Trophoblast cell (in vitro differentiated cells and primary cell): ENCODE measurements at regions not wholly inside any gene's neighbourhood (a gene's known extent, or its start where the extent isn't known, plus 50 kb on each side); places are given as distances from the start of the nearest gene placed in this dataset.

ENCODE experiments used
- DNase-seq, 2 donors: peaks; one replicate each; pipeline ENCODE4 v3.0.0-alpha.2; 2016
- H2AFZ ChIP-seq: 2 replicates; pipeline ENCODE4 v1.6.1; 2013; ENCODE audit warnings: low read length, moderate library complexity, mild to moderate bottlenecking; ENCODE audit not compliant: insufficient read depth, poor library complexity
- H2AK5ac ChIP-seq: 2 replicates; pipeline ENCODE4 v1.6.1; 2013; ENCODE audit warnings: mild to moderate bottlenecking, low read length
- H2BK120ac ChIP-seq: 2 replicates; pipeline ENCODE4 v1.6.1; 2013; ENCODE audit warnings: low read length, mild to moderate bottlenecking, moderate library complexity; ENCODE audit not compliant: insufficient read depth, poor library complexity
- H2BK12ac ChIP-seq: 2 replicates; pipeline ENCODE4 v1.6.1; 2013; ENCODE audit warnings: mild to moderate bottlenecking, low read length, moderate library complexity
- H2BK5ac ChIP-seq: 2 replicates; pipeline ENCODE4 v1.6.1; 2013; ENCODE audit warnings: low read length, low read depth, moderate library complexity, mild to moderate bottlenecking; ENCODE audit not compliant: poor library complexity
- H3K14ac ChIP-seq: 2 replicates; pipeline ENCODE4 v1.6.1; 2013; ENCODE audit warnings: mild to moderate bottlenecking, low read length
- H3K18ac ChIP-seq: 2 replicates; pipeline ENCODE4 v1.6.1; 2013; ENCODE audit warnings: mild to moderate bottlenecking, low read length
- H3K23ac ChIP-seq: 2 replicates; pipeline ENCODE4 v1.6.1; 2013; ENCODE audit warnings: low read length
- H3K27ac ChIP-seq: 2 replicates; pipeline ENCODE4 v1.5.1; 2013; ENCODE audit warnings: low read depth, mild to moderate bottlenecking, inconsistent platforms, low read length, moderate library complexity
- H3K27me3 ChIP-seq: 2 replicates; pipeline ENCODE4 v1.6.1; 2013; ENCODE audit warnings: inconsistent platforms, mild to moderate bottlenecking, low read length, moderate library complexity; ENCODE audit not compliant: insufficient read depth
- H3K36me3 ChIP-seq, 2 experiments: 1 replicate in 1 of 2; 2 replicates in 1 of 2; pipeline ENCODE4 v1.6.1; 2013; ENCODE audit warnings: low read length in 2 of 2, mild to moderate bottlenecking in 2 of 2, moderate library complexity in 1 of 2; ENCODE audit not compliant: insufficient read depth in 2 of 2, control insufficient read depth in 1 of 2
- H3K4ac ChIP-seq: 2 replicates; pipeline ENCODE4 v1.6.1; 2013; ENCODE audit warnings: low read depth, mild to moderate bottlenecking, low read length, moderate library complexity
- H3K4me1 ChIP-seq, 2 experiments: 1 replicate in 1 of 2; 2 replicates in 1 of 2; pipeline ENCODE4 v1.6.1; 2013; ENCODE audit warnings: low read length in 2 of 2, mild to moderate bottlenecking in 2 of 2, moderate library complexity in 1 of 2; ENCODE audit not compliant: insufficient read depth in 2 of 2, control insufficient read depth in 1 of 2
- H3K4me2 ChIP-seq: 2 replicates; pipeline ENCODE4 v1.6.1; 2013; ENCODE audit warnings: inconsistent platforms, mild to moderate bottlenecking, low read length, moderate library complexity
- H3K4me3 ChIP-seq: 2 replicates; pipeline ENCODE4 v1.5.1; 2013; ENCODE audit warnings: mild to moderate bottlenecking, low read depth, low read length, inconsistent platforms
- H3K79me1 ChIP-seq: one replicate; pipeline ENCODE4 v1.6.1; 2013; ENCODE audit warnings: low read length
- H3K79me2 ChIP-seq: 2 replicates; pipeline ENCODE4 v1.6.1; 2013; ENCODE audit warnings: low read length, mild to moderate bottlenecking; ENCODE audit not compliant: control insufficient read depth, insufficient read depth, poor library complexity
- H3K9ac ChIP-seq: 2 replicates; pipeline ENCODE4 v1.6.1; 2013; ENCODE audit warnings: mild to moderate bottlenecking, low read length
- H3K9me3 ChIP-seq: 2 replicates; pipeline ENCODE4 v1.6.1; 2013; ENCODE audit warnings: low read depth, mild to moderate bottlenecking, control low read depth, inconsistent platforms, low read length; ENCODE audit not compliant: insufficient read depth
- H4K12ac ChIP-seq: 2 replicates; pipeline ENCODE4 v1.6.1; 2013; ENCODE audit warnings: low read depth, mild to moderate bottlenecking, low read length, moderate library complexity
- H4K8ac ChIP-seq: 2 replicates; pipeline ENCODE4 v1.6.1; 2013; ENCODE audit warnings: low read depth, mild to moderate bottlenecking, low read length, moderate library complexity
- H4K91ac ChIP-seq: one replicate; pipeline ENCODE4 v1.6.1; 2013; ENCODE audit warnings: low read depth, mild to moderate bottlenecking, low read length, moderate library complexity
- WGBS: extraction: QIAGEN DNeasy Blood & Tissue Kit; methylation state at CpG from one replicate; pipeline ENCODE4 v1.1.7; 2013; ENCODE audit warnings: missing lambda C conversion rate; ENCODE audit not compliant: insufficient read length, insufficient coverage; ENCODE audit errors: extremely low coverage; 5-methylcytosine and 5-hydroxymethylcytosine counted together

GRCh38 chr5:4387290-4387689 lies 752.8 kb upstream of the ADAMTS16 start:
- Histone ChIP-seq H3K27me3 (no peaks in the 10 kb centered on the region), H3K36me3 (no peaks in the 10 kb centered on the region), H3K4me3 (no peak overlapping the region), H3K18ac (no peak overlapping the region), H2AK5ac (no peak overlapping the region), H3K9ac (no peak overlapping the region), H2BK120ac (no peak overlapping the region), H4K12ac (no peak overlapping the region), H4K91ac (no peak overlapping the region), H3K4me1 (no peaks in the 10 kb centered on the region), H3K79me2 (no peaks in the 10 kb centered on the region), H2BK12ac (no peak overlapping the region), H3K4ac (no peak overlapping the region), H3K9me3 (no peaks in the 10 kb centered on the region), H4K8ac (no peak overlapping the region), H3K23ac (no peak overlapping the region), H3K27ac (no peak overlapping the region), H3K14ac (no peak overlapping the region), H3K79me1 (no peaks in the 10 kb centered on the region), H2BK5ac (no peak overlapping the region), H2AFZ (no peak overlapping the region), H3K4me2 (no peak overlapping the region)
- WGBS, result no CpG with 5 or more reads among the region's 3 CpGs
- no peak for DNase-seq

- H3K18ac ChIP-seq, result no peak overlapping the region
- H4K8ac ChIP-seq, result no peak overlapping the region
- no peak overlapping the region for H2BK12ac ChIP-seq
- H3K79me2 ChIP-seq, result no peaks in the 10 kb centered on the region
- no peak overlapping the region for H3K14ac ChIP-seq
- no peaks in the 10 kb centered on the region for H3K27me3 ChIP-seq
- H4K91ac ChIP-seq, result no peak overlapping the region
- H3K4ac ChIP-seq, result no peak overlapping the region
- no CpG with 5 or more reads among the region's 2 CpGs for WGBS
- H2BK120ac ChIP-seq, result no peak overlapping the region
- no peak overlapping the region for H3K9ac ChIP-seq
- H2BK5ac ChIP-seq, result no peak overlapping the region
- no peak overlapping the region for H3K4me2 ChIP-seq
- no peaks in the 10 kb centered on the region for H3K79me1 ChIP-seq
- H2AFZ ChIP-seq, result no peak overlapping the region
- no peak overlapping the region for H3K23ac ChIP-seq
- no peak overlapping the region for H3K4me3 ChIP-seq
- H2AK5ac ChIP-seq, result no peak overlapping the region
- no peak for DNase-seq
- H3K27ac ChIP-seq, result no peak overlapping the region
- H4K12ac ChIP-seq, result no peak overlapping the region
- peaks cover 2% of the 10 kb centered on the region for H3K9me3 ChIP-seq
- no peaks in the 10 kb centered on the region for H3K36me3 ChIP-seq
- no peaks in the 10 kb centered on the region for H3K4me1 ChIP-seq
Observed at GRCh38 chr5:4395752-4396151, 744.4 kb upstream of the ADAMTS16 start.

GRCh38 chr5:4405614-4406219 lies 734.4 kb upstream of the ADAMTS16 start:
- Histone ChIP-seq H2BK120ac (no peak overlapping the region), H4K91ac (no peak overlapping the region), H2BK12ac (no peak overlapping the region), H2AK5ac (no peak overlapping the region), H3K79me1 (no peaks in the 10 kb centered on the region), H3K9ac (no peak overlapping the region), H2BK5ac (no peak overlapping the region), H3K36me3 (no peaks in the 10 kb centered on the region), H3K4me1 (no peaks in the 10 kb centered on the region), H4K8ac (no peak overlapping the region), H3K4me3 (no peak overlapping the region), H3K14ac (no peak overlapping the region), H3K18ac (no peak overlapping the region), H2AFZ (no peak overlapping the region), H3K9me3 (peaks cover 2% of the 10 kb centered on the region), H4K12ac (no peak overlapping the region), H3K79me2 (no peaks in the 10 kb centered on the region), H3K23ac (no peak overlapping the region), H3K4me2 (no peak overlapping the region), H3K4ac (no peak overlapping the region), H3K27ac (no peak overlapping the region), H3K27me3 (no peaks in the 10 kb centered on the region)
- DNase-seq, result no peak
- 100% methylated on average over 2 of the region's 7 CpGs for WGBS

- no CpG with 5 or more reads among the region's 5 CpGs for WGBS
Observed at GRCh38 chr5:4410151-4410550, 730.0 kb upstream of the ADAMTS16 start.

More at GRCh38 chr5:4410151-4410550, 730.0 kb upstream of the ADAMTS16 start:
- no peak overlapping the region for H2AFZ ChIP-seq
- H3K9ac ChIP-seq, result no peak overlapping the region
- H2BK12ac ChIP-seq, result no peak overlapping the region
- no peak overlapping the region for H4K8ac ChIP-seq
- no peaks in the 10 kb centered on the region for H3K4me1 ChIP-seq
- H2BK120ac ChIP-seq, result no peak overlapping the region
- no peak overlapping the region for H2BK5ac ChIP-seq
- H3K18ac ChIP-seq, result no peak overlapping the region
- no peak for DNase-seq
- H3K4me3 ChIP-seq, result no peak overlapping the region
- no peak overlapping the region for H3K4ac ChIP-seq
- H3K9me3 ChIP-seq, result no peaks in the 10 kb centered on the region
- no peak overlapping the region for H3K14ac ChIP-seq
- no peak overlapping the region for H4K91ac ChIP-seq
- H3K27me3 ChIP-seq, result no peaks in the 10 kb centered on the region
- H3K4me2 ChIP-seq, result no peak overlapping the region
- no peaks in the 10 kb centered on the region for H3K79me1 ChIP-seq
- no peak overlapping the region for H4K12ac ChIP-seq
- no peaks in the 10 kb centered on the region for H3K79me2 ChIP-seq
- H3K36me3 ChIP-seq, result no peaks in the 10 kb centered on the region
- no peak overlapping the region for H3K27ac ChIP-seq
- no peak overlapping the region for H3K23ac ChIP-seq
- H2AK5ac ChIP-seq, result no peak overlapping the region
